GM21423 (cell line): ENCODE measurements at regions not wholly inside any gene's neighbourhood (a gene's known extent, or its start where the extent isn't known, plus 50 kb on each side); places are given as distances from the start of the nearest gene placed in this dataset.
"Not testable (repeated sequence)": the region's sequence is repeated elsewhere in the genome, so short reads cannot be mapped to it uniquely, and the experiment has no call there.

Source experiments
- ATAC-seq: cut with Tn5 transposase; IDR thresholded peaks from one replicate; pipeline ENCODE4 v1.9.1; 2021; ENCODE audit warnings: mild to moderate bottlenecking, moderate library complexity; ENCODE audit not compliant: unreplicated experiment

DNA sequence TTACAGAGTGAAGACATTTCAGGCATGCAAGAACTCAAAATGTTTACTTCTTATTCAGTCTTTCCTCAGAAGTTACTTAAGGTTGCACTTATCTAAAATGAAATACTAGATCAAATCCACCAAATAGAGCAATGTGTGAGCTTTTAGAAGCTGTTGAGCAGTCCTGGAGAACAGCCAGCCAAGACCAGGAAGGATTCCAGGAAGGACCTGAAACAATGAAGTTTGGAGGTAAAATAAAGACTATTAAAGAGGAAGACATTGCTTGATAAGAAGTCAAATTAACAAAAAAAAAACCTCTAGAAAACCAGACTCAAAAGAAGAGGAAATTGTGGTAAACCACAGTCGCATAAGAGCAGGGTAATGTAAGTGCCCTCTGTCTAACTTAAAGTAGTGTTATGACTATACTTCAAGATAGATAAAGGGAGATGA lies 156.2 kb upstream of the S1PR3 start:
- peak; percentile 90 for ATAC-seq

- ATAC-seq = no peak
Observed at GRCh38 chr9:88835772-88836171, 155.5 kb upstream of the S1PR3 start.

DNA sequence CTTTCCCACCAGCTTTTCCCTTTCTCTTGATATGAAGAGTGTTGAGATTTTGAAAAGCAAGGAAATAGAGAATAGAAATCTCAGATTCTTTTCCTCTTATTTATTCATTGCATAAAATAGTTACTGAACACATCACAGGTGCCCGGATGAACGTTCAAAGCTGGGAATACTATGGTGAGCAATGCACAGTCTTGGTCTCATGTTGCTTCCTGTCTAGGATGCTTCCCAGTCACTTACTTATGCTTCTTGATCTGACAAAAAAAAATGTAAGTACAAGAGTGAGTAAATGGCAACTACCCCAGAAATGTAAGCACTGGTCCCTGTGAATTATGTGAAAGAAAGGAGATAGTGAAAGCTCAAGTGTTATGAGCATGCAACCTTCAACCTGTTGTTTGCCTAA lies 153.5 kb upstream of the S1PR3 start:
- no peak for ATAC-seq

- not testable (repeated sequence) for ATAC-seq
Observed at GRCh38 chr9:88849878-88850277, 141.4 kb upstream of the S1PR3 start.

GRCh38 chr9:88852794-88853193 lies 138.5 kb upstream of the S1PR3 start:
- no peak for ATAC-seq

- no peak for ATAC-seq
Observed at GRCh38 chr9:88870627-88871026, 120.6 kb upstream of the S1PR3 start.

- ATAC-seq = no peak
Observed at GRCh38 chr9:88871669-88872068, 119.6 kb upstream of the S1PR3 start.

DNA sequence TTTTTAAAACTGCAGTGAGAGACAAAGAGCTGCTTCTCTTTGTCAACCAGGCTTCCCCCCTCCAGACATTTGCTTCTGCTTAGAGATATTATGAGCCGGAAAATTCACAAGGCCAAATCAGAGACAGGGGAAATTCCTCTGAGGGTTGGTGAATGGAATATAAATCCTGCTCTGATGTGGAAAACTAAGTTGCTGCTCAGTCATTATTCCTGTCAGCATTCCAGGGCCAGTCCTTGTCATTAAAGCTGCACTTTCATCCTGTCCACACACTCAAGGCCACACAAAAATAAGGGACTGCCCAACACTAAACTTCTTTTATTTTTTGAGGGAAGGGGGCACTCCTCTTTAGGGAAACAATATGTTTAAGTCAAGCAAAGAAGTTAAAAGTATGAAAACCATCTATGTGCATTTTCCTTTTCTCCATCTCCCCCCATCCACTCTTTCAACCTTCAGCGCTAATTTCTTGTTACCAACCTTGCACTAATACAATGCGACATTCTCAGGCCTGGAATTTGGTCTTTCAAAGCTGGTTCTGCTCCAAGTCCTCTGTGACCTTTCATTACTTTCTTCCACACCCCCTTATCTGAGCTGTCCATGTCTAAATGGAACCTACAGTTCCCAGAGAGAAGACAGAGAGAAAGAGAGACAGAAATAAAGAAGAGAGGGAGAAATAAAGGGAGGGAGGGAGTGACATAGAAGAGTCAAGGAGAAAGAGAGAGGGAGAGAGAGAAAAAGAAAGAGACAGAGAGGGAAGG lies 118.9 kb upstream of the S1PR3 start:
- ATAC-seq = no peak

GRCh38 chr9:88873635-88874034 lies 117.6 kb upstream of the S1PR3 start:
- no peak for ATAC-seq

DNA sequence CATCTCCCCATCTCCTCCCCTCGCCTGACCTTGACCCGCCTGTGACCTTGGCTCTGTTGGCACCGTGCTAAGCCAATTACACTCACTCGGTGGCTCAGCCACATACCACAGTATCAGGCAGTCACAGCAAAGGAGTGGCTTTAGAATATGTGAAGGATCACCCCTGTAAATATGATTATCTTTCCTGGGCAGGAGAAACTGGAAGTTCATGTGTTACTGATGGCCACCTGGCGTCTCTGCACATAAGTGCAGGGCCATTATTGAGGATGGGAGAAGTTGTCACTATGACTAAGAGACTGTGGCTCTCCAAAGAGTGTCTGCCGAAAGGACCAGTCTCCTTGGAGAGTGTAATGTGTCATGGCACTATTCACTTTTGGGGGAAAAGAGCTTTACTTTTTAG lies 116.9 kb upstream of the S1PR3 start:
- no peak for ATAC-seq

DNA sequence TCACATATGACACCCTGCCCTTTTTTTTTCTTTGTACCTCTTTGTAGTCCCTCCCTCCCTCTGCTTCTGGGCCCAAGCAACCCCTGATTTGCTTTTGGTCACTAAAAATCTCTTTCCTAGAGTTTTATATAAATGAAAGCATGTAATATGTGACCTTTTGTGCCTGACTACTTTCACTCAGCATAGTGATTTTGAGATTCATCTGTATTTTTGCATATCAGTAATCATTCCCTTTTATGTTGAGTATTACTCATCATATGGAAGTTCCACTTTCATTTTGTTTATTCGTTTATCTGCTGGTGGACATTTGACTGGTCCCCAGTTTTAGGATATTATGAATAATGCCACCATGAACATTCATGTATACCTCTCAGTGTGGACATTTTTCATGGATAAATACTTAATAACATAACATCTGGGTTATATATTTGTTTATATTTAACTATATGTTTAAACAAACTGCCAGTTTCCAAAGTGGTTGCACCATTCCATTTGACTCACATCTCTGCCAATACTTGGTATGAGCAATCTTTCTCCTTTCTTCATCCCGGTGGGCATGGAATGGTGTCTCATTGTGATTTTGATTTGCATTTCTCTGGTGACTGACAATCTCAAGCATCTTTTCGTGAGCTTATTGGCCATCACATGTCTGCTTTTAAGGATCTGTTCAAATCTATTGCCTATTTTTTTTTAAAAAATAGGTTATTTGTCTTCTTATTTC lies 115.7 kb upstream of the S1PR3 start:
- ATAC-seq = no peak

- ATAC-seq = no peak
Observed at GRCh38 chr9:88880199-88880598, 111.1 kb upstream of the S1PR3 start.

DNA sequence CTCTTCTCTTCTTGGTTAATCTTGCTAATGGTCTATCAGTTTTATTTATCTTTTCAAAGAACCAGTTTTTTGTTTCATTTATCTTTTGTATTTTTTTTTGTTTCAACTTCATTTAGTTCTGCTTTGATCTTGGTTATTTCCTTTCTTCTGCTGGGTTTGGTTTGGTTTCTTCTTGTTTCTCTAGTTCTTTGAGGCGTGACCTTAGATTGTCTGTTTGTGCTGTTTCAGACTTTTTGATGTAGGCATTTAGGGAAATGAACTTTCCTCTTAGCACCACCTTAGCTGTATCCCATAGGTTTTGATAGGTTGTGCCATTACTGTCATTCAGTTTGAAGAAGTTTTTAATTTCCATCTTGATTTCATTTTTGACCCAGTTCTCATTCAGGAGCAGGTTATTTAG lies 107.0 kb upstream of the S1PR3 start:
- not testable (repeated sequence) for ATAC-seq

- ATAC-seq = not testable (repeated sequence)
Observed at GRCh38 chr9:88886762-88887161, 104.5 kb upstream of the S1PR3 start.

GRCh38 chr9:88889386-88889785 lies 101.9 kb upstream of the S1PR3 start:
- no peak for ATAC-seq

GRCh38 chr9:88890546-88890945 lies 100.7 kb upstream of the S1PR3 start:
- ATAC-seq = no peak

DNA sequence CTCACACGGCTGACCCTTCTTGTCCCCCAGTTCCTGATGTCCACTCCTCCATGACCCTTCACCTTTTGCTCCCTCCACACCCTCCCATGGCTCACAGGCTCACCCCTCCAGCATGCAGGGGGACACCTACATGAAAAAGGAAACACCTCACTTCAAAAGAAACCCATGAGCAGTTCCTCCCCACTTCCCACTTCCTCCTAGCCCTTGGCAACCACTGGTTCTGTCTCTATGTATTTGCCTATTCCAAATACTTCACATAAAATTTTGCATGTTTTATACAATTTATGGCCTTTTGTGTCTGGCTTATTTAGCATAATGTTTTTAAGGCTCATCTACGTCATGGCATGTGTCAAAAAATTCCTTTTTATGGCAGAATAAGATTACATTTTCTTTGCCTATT lies 100.2 kb upstream of the S1PR3 start:
- ATAC-seq = no peak

- no peak for ATAC-seq
Observed at GRCh38 chr9:88892724-88893123, 98.5 kb upstream of the S1PR3 start.

GRCh38 chr9:88897081-88897480 lies 94.2 kb upstream of the S1PR3 start:
- no peak for ATAC-seq

DNA sequence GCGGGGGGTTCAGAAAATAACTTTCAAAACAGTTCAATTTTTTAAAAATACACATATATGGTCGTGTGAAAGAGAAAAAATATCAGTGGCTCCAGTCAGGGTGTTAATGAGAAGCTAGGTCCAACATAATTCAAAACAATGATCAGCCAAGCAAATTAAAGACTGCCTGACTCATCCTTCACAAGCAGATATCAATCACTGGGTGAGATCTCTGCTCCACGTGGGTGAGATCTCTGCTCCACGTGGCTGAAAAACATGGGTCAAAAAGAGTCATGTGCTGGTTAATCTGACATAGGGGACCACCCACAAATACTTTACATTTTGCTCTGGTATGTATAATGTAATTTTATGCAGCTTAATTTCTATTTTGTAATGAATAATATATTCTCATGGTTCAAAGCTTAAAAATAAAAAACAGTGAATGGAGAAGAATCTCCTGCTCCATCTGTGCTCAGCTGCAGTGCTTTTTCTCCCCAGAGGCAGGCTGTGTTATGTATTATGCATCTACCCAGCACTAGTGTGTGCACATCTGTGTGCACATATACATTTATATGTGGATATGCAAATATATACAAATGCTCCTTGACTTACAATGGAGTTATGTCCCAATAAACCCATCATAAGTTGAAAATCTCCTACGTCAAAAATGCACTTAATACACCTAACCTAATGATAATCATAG lies 93.1 kb upstream of the S1PR3 start:
- ATAC-seq = no peak

- ATAC-seq = no peak
Observed at GRCh38 chr9:88905506-88905905, 85.8 kb upstream of the S1PR3 start.

- ATAC-seq = no peak
Observed at GRCh38 chr9:88915916-88916315, 75.4 kb upstream of the S1PR3 start.
